Suprapubic skin (tissue), 4 donors: ENCODE measurements at regions not wholly inside any gene's neighbourhood (a gene's known extent, or its start where the extent isn't known, plus 50 kb on each side); places are given as distances from the start of the nearest gene placed in this dataset.

Experiments used
- DNase-seq, 2 donors: peaks; one replicate each; pipeline ENCODE4 v3.0.0-alpha.2; 2019; ENCODE audit warnings: low spot score in 2 of 2
- H3K27ac ChIP-seq: fragments of 200-600 bp; sonication (generic); one replicate; pipeline ENCODE4 v1.5.1; 2019
- H3K27me3 ChIP-seq: fragments of 200-600 bp; sonication (generic); one replicate; pipeline ENCODE4 v1.5.1; 2019
- H3K36me3 ChIP-seq: fragments of 200-600 bp; sonication (generic); one replicate; pipeline ENCODE4 v1.5.1; 2019
- H3K4me1 ChIP-seq: fragments of 200-600 bp; sonication (generic); one replicate; pipeline ENCODE4 v1.5.1; 2019
- H3K4me3 ChIP-seq: fragments of 200-600 bp; sonication (generic); one replicate; pipeline ENCODE4 v1.5.1; 2019; ENCODE audit warnings: mild to moderate bottlenecking
- H3K9me3 ChIP-seq: fragments of 200-600 bp; sonication (generic); one replicate; pipeline ENCODE4 v1.5.1; 2019
- EP300 ChIP-seq: sonication (generic); formaldehyde crosslinking; IDR thresholded peaks from one replicate; pipeline ENCODE4 v1.6.1; 2017; ENCODE audit warnings: antibody characterized with exemption
- POLR2A ChIP-seq, 2 donors: fragments of 450-650 bp; IDR thresholded peaks; one replicate each; pipeline ENCODE4 v1.6.1; 2017; ENCODE audit warnings: antibody characterized with exemption in 2 of 2, mild to moderate bottlenecking in 2 of 2, moderate library complexity in 2 of 2
- POLR2AphosphoS5 ChIP-seq, 3 donors: sonication (generic); formaldehyde crosslinking; IDR thresholded peaks; one replicate each; pipeline ENCODE4 v1.6.1; 2017; ENCODE audit warnings: antibody characterized with exemption in 3 of 3
- WGBS: methylation state at CpG from one replicate; pipeline ENCODE4 v1.1.5; 2018; 5-methylcytosine and 5-hydroxymethylcytosine counted together
- TF ChIP-seq, protein P1 (sequence below), 2 donors: fragments of 200-600 bp in 1 of 2; fragments of 450-650 bp in 1 of 2; sonication (generic) in 1 of 2; IDR thresholded peaks; one replicate each; pipeline ENCODE4 v1.5.1; 2016 to 2019; ENCODE audit warnings: antibody characterized with exemption in 2 of 2, mild to moderate bottlenecking in 1 of 2, moderate library complexity in 1 of 2

DNA sequence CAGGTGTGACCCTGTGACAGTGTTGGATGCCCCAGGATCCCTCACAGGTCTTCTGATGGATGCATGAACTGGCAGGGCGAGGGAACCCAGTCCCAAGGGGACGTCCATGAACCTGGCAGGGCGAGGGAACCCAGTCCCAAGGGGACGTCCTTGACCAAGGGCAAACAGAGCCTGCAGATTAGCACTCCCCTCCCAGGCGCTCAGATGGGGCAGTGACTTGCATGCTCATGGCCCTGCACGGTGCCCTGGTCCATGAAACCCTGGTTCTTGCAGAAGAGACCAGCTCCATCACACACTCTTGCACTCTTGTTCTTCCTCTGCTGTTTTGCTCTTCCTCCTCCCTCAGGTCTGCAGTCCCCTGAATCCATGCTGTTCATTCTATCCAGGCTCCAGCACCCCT, 192.7 kb downstream of the GALR1 start:
- Histone ChIP-seq H3K27ac (no peak overlapping the region), H3K4me1 (no peaks in the 10 kb centered on the region), H3K9me3 (no peaks in the 10 kb centered on the region), H3K36me3 (no peaks in the 10 kb centered on the region), H3K27me3 (no peaks in the 10 kb centered on the region), H3K4me3 (no peak overlapping the region)
- DNase-seq, result no peak
- WGBS, result 73% methylated on average over 6 of the region's 6 CpGs
- TF ChIP-seq, protein P1, sequence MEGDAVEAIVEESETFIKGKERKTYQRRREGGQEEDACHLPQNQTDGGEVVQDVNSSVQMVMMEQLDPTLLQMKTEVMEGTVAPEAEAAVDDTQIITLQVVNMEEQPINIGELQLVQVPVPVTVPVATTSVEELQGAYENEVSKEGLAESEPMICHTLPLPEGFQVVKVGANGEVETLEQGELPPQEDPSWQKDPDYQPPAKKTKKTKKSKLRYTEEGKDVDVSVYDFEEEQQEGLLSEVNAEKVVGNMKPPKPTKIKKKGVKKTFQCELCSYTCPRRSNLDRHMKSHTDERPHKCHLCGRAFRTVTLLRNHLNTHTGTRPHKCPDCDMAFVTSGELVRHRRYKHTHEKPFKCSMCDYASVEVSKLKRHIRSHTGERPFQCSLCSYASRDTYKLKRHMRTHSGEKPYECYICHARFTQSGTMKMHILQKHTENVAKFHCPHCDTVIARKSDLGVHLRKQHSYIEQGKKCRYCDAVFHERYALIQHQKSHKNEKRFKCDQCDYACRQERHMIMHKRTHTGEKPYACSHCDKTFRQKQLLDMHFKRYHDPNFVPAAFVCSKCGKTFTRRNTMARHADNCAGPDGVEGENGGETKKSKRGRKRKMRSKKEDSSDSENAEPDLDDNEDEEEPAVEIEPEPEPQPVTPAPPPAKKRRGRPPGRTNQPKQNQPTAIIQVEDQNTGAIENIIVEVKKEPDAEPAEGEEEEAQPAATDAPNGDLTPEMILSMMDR (IDR thresholded peaks at IDR 0.05), result no peak
- no peak for TF ChIP-seq POLR2AphosphoS5 (IDR thresholded peaks at IDR 0.05)
- no peak for TF ChIP-seq POLR2A (IDR thresholded peaks at IDR 0.05)
- no peak for TF ChIP-seq EP300

- H3K36me3 ChIP-seq, result no peaks in the 10 kb centered on the region
- H3K27ac ChIP-seq, result no peak overlapping the region
- no peak overlapping the region for H3K4me3 ChIP-seq
- no peaks in the 10 kb centered on the region for H3K9me3 ChIP-seq
- TF ChIP-seq POLR2AphosphoS5 (IDR thresholded peaks at IDR 0.05) (no peak), POLR2A (IDR thresholded peaks at IDR 0.05) (no peak), EP300 (no peak)
- TF ChIP-seq, protein P1 (IDR thresholded peaks at IDR 0.05), result no peak
- no peaks in the 10 kb centered on the region for H3K27me3 ChIP-seq
- no peak for DNase-seq
- H3K4me1 ChIP-seq, result no peaks in the 10 kb centered on the region
- WGBS, result 97% methylated on average over 10 of the region's 10 CpGs
These were observed 194.7 kb downstream of the GALR1 start for GRCh38 chr18:77444385-77444784.

DNA sequence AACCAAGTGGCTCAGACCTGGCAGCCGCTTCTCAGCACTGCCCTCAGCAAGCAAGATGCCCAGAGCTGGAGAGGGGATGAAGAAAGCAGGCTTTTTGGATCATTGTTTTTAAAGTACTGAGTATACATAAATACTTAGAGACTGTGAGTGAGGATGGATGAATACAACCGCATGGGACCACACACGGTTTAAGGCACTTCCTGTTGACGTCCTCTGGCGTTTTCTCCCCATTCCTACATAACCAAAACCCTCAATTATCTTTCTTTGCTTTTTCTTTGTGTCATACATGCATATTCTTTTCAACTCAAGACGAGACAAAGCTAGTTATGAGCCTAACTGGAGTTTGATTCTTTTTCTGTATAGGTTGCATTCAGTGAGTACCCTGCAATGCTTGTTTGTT, 198.4 kb downstream of the GALR1 start:
- 42% methylated on average over 6 of the region's 6 CpGs for WGBS
- H3K4me1 ChIP-seq, result no peaks in the 10 kb centered on the region
- TF ChIP-seq POLR2AphosphoS5 (IDR thresholded peaks at IDR 0.05), result no peak
- TF ChIP-seq EP300, result no peak
- TF ChIP-seq POLR2A (IDR thresholded peaks at IDR 0.05), result no peak
- TF ChIP-seq, protein P1 (IDR thresholded peaks at IDR 0.05), result no peak
- no peak for DNase-seq
- H3K9me3 ChIP-seq, result no peaks in the 10 kb centered on the region
- H3K27me3 ChIP-seq, result no peaks in the 10 kb centered on the region
- no peak overlapping the region for H3K27ac ChIP-seq
- no peaks in the 10 kb centered on the region for H3K36me3 ChIP-seq
- H3K4me3 ChIP-seq, result no peak overlapping the region

DNA sequence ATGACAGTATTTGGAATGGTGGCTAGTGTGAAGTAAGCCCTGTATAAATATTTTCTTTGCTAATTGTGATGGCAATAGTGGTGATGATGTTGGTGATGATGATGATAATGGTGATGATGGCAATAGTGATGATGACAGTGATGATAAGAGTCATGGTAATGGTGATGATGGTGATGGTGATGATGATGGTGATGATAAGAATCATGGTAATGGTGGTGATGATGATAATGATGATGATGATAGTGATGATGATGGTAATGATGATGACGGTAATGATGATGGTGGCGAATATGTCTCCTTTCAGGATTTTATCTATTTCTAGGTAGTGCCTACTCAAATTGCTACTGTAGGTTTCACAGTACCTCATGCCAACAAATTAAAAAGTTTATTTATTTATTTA, 205.4 kb downstream of the GALR1 start:
- TF ChIP-seq POLR2AphosphoS5 (IDR thresholded peaks at IDR 0.05) (no peak), EP300 (no peak), POLR2A (IDR thresholded peaks at IDR 0.05) (no peak)
- TF ChIP-seq, protein P1 (IDR thresholded peaks at IDR 0.05), result no peak
- no peaks in the 10 kb centered on the region for H3K36me3 ChIP-seq
- no peaks in the 10 kb centered on the region for H3K9me3 ChIP-seq
- no peak for DNase-seq
- 95% methylated on average over 2 of the region's 2 CpGs for WGBS
- no peak overlapping the region for H3K27ac ChIP-seq
- peaks cover 3% of the 10 kb centered on the region for H3K27me3 ChIP-seq
- no peaks in the 10 kb centered on the region for H3K4me1 ChIP-seq
- no peak overlapping the region for H3K4me3 ChIP-seq

DNA sequence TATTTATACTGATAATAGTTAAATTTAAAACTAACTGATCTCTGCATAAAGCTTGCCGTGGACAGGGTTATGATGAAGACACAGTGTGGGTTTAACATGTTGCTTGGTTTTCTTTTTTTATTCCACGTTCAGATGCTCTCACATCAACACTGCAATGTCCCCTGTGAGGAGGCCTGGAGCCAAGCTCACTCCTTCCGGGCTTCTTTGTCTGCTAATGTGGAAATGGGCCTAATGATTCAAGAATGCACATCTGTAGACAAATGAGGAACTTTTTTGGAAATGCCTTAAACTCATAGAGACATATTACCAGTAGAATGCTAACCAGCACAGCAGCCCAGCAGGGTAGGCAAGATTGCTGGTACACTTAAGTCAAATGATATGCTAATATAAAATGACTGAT, 208.0 kb downstream of the GALR1 start:
- WGBS, result 63% methylated on average over 3 of the region's 3 CpGs
- H3K27me3 ChIP-seq, result peaks cover 3% of the 10 kb centered on the region
- TF ChIP-seq, protein P1 (IDR thresholded peaks at IDR 0.05), result no peak
- TF ChIP-seq EP300 (no peak), POLR2AphosphoS5 (IDR thresholded peaks at IDR 0.05) (no peak), POLR2A (IDR thresholded peaks at IDR 0.05) (no peak)

More for the DNA sequence above, 208.0 kb downstream of the GALR1 start:
- Histone ChIP-seq H3K4me1 (no peaks in the 10 kb centered on the region), H3K27ac (no peak overlapping the region), H3K4me3 (no peak overlapping the region), H3K36me3 (no peaks in the 10 kb centered on the region), H3K9me3 (no peaks in the 10 kb centered on the region)
- DNase-seq, result no peak
